Ectodermal cell (in vitro differentiated cells): ENCODE measurements at regions not wholly inside any gene's neighbourhood (a gene's known extent, or its start where the extent isn't known, plus 50 kb on each side); places are given as distances from the start of the nearest gene placed in this dataset.

Experiments used
- H3K27ac ChIP-seq: 2 replicates; pipeline ENCODE4 v1.7.0; 2013; ENCODE audit warnings: mild to moderate bottlenecking, low read depth, low read length; ENCODE audit not compliant: insufficient read depth, poor library complexity, severe bottlenecking
- H3K27me3 ChIP-seq: 2 replicates; pipeline ENCODE4 v1.7.0; 2013; ENCODE audit warnings: mild to moderate bottlenecking, low read length; ENCODE audit not compliant: insufficient read depth, control insufficient read depth, poor library complexity, severe bottlenecking
- H3K36me3 ChIP-seq: one replicate; pipeline ENCODE4 v1.7.0; 2013; ENCODE audit warnings: low read length; ENCODE audit not compliant: control insufficient read depth, insufficient read depth
- H3K4me1 ChIP-seq: one replicate; pipeline ENCODE4 v1.7.0; 2013; ENCODE audit warnings: low read length; ENCODE audit not compliant: control insufficient read depth, insufficient read depth
- H3K4me3 ChIP-seq: 2 replicates; pipeline ENCODE4 v1.7.0; 2013; ENCODE audit warnings: low read depth, low read length, control low read depth; ENCODE audit not compliant: insufficient read depth
- H3K9me3 ChIP-seq: 2 replicates; pipeline ENCODE4 v1.7.0; 2013; ENCODE audit warnings: mild to moderate bottlenecking, low read length, moderate library complexity; ENCODE audit not compliant: control insufficient read depth
- WGBS, 2 experiments: methylation state at CpG; one replicate each; pipeline ENCODE4 v1.1.7; 2013; ENCODE audit warnings: missing lambda C conversion rate in 2 of 2; 5-methylcytosine and 5-hydroxymethylcytosine counted together

DNA sequence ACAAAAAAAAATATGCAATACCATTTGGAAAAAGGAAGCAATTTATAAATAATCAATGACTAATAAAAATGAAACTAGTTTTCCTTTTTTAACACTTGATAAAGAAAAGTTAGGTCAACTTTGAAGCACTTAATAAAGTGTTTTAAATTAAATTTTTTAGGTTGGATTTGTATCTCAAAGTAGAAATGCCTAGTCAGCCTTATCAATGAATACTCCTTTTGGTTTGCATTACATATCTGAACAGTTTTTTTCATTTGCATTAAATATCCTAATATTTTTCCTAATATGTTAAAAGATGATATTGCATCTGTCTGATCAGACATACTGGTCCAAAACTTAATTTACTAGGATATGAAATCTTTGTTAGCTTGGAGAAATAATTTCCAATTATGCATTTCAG, 155.8 kb upstream of the ZFP42 start:
- H3K27ac ChIP-seq = no peak overlapping the region
- no peaks in the 10 kb centered on the region for H3K27me3 ChIP-seq
- no peaks in the 10 kb centered on the region for H3K4me1 ChIP-seq
- no peak overlapping the region for H3K4me3 ChIP-seq
- no peaks in the 10 kb centered on the region for H3K9me3 ChIP-seq
- H3K36me3 ChIP-seq = no peaks in the 10 kb centered on the region

GRCh38 chr4:187840814-187841213, 154.8 kb upstream of the ZFP42 start:
- no peaks in the 10 kb centered on the region for H3K36me3 ChIP-seq
- no peaks in the 10 kb centered on the region for H3K9me3 ChIP-seq
- WGBS, 2 experiments = 79 to 93% methylated on average over 2 of the region's 2 CpGs
- no peak overlapping the region for H3K27ac ChIP-seq
- no peaks in the 10 kb centered on the region for H3K27me3 ChIP-seq
- no peak overlapping the region for H3K4me3 ChIP-seq
- no peaks in the 10 kb centered on the region for H3K4me1 ChIP-seq

DNA sequence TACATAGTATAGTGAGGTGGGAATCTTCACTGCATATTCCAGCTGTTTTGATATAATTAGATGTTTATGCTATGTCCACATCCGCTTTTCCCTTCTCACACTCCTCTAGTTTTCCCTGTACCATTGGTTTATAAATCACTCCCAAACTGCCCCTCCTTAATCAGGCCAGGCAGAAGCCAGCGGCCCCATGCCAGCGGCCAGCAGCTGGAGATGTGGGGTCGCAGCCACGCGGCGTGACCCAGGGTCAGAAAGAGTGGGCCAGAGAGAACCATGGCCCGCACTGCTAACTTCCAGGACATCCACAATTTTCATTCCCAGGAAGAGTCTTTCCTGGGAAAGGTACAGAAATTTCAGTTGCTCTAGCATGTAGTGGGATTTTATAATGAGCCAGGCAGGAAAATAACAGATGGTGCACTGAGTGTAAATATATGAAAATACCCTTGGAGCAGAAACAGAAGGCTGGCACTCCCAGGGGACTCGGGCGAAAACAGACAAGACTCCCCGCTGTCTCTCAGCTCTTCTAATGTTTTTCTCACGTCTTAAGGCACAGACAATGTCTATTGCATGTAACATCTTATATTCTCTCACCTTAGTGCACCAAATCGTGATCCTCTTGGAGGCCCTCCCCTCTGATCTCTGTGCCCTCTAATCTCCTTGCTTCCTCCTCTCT, 145.9 kb upstream of the ZFP42 start:
- H3K4me3 ChIP-seq = no peak overlapping the region
- no peak overlapping the region for H3K27ac ChIP-seq
- WGBS, 2 experiments = 88 to 90% methylated on average over 13 of the region's 13 CpGs
- H3K27me3 ChIP-seq = no peaks in the 10 kb centered on the region
- H3K36me3 ChIP-seq = no peaks in the 10 kb centered on the region
- H3K9me3 ChIP-seq = no peaks in the 10 kb centered on the region
- H3K4me1 ChIP-seq = no peaks in the 10 kb centered on the region

GRCh38 chr4:187865914-187866313, 129.7 kb upstream of the ZFP42 start:
- H3K4me3 ChIP-seq = no peak overlapping the region
- WGBS, 2 experiments = 83 to 90% methylated on average over 3 of the region's 4 CpGs
- H3K27ac ChIP-seq = no peak overlapping the region
- H3K27me3 ChIP-seq = no peaks in the 10 kb centered on the region
- no peaks in the 10 kb centered on the region for H3K9me3 ChIP-seq
- H3K36me3 ChIP-seq = no peaks in the 10 kb centered on the region
- no peaks in the 10 kb centered on the region for H3K4me1 ChIP-seq

GRCh38 chr4:187883049-187883448, 112.5 kb upstream of the ZFP42 start:
- Histone ChIP-seq H3K27me3 (no peaks in the 10 kb centered on the region), H3K36me3 (no peaks in the 10 kb centered on the region), H3K4me1 (no peaks in the 10 kb centered on the region), H3K9me3 (no peaks in the 10 kb centered on the region), H3K4me3 (no peak overlapping the region), H3K27ac (no peak overlapping the region)
- 72 to 74% methylated on average over 2 of the region's 2 CpGs for WGBS, 2 experiments

DNA sequence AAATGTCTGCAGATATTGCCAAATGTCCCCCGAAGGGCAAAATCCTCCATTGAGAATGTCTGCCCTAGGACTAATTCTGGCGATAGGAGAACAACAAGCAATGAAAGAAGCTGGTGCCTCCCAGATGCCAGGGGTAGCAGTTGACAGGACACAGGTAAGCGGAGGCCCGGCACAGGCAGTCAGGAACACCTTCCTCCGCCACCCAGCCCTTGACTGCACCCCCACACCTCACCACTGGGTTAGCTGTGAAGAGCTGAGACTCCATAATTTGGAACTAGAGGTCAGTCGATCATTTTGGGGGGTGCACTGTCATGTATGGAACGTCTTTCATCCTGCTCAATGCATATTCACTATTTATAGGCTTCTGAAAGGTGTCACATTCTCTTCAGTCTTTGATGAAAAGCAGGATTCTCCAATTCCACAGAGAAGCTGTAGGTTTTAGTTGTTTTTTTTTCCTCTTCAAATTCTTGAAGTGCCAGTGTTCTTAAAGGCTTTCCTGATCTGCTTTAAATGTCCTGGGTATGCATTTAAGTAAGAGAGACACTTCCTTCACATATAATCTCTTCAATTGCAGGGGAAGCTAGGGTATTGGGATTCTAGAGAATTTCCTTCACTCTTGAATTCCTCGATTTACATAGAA, 111.6 kb upstream of the ZFP42 start:
- no peaks in the 10 kb centered on the region for H3K36me3 ChIP-seq
- WGBS, 2 experiments = 91 to 93% methylated on average over 7 to 8 of the region's 8 CpGs

DNA sequence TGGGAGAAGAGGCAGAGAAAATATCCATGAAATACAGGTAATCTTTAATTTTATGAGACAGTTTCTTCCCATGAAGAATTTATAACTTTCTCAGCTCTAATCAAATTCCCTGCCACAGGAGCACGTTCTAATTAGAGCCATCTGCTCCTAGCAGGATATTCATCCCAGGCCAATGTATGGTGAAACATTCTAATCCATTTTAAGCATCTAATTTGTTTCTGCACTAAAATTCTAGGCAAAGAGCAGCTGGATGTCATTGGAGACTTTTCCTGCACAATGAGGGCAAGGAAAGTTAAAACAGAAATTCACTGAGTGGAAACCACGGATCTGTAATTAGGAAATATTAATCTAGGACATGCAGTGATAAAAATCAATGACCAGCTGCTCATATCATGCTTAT, 107.7 kb upstream of the ZFP42 start:
- Histone ChIP-seq H3K4me1 (no peaks in the 10 kb centered on the region), H3K27ac (no peak overlapping the region), H3K27me3 (no peaks in the 10 kb centered on the region), H3K36me3 (no peaks in the 10 kb centered on the region), H3K9me3 (no peaks in the 10 kb centered on the region), H3K4me3 (no peak overlapping the region)
- WGBS, 2 experiments = 87 to 88% methylated on average over 2 of the region's 2 CpGs

More for the DNA sequence above, 111.6 kb upstream of the ZFP42 start:
- H3K27ac ChIP-seq = no peak overlapping the region
- no peaks in the 10 kb centered on the region for H3K27me3 ChIP-seq
- no peaks in the 10 kb centered on the region for H3K4me1 ChIP-seq
- no peaks in the 10 kb centered on the region for H3K9me3 ChIP-seq
- no peak overlapping the region for H3K4me3 ChIP-seq

GRCh38 chr4:187889651-187890050, 105.9 kb upstream of the ZFP42 start:
- Histone ChIP-seq H3K4me3 (no peak overlapping the region), H3K36me3 (no peaks in the 10 kb centered on the region), H3K9me3 (no peaks in the 10 kb centered on the region), H3K27ac (no peak overlapping the region), H3K27me3 (no peaks in the 10 kb centered on the region), H3K4me1 (no peaks in the 10 kb centered on the region)
- 94% methylated on average over 6 of the region's 6 CpGs for WGBS, 2 experiments

DNA sequence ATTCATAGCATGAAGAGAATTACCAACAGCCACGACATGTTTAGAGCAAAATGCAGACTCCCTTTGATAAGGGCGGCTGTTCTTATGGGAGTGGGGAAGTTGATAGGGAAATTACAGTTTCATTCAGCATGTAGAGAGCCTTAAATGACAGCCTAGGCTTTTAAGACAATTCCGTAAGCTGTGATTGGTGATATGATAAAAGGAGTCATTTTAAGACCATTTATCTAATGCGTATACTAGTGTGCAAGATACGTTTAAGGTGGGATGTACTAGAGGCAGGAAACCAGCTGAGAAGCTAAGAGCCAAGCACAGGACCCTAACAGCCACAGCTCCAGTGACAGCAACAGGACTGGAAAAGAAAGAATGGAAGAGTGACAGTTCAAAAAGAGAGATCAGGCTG, 102.2 kb upstream of the ZFP42 start:
- WGBS, 2 experiments = 96% methylated on average over 5 of the region's 5 CpGs
- H3K4me3 ChIP-seq = no peak overlapping the region
- H3K9me3 ChIP-seq = no peaks in the 10 kb centered on the region
- H3K27me3 ChIP-seq = no peaks in the 10 kb centered on the region
- H3K4me1 ChIP-seq = no peaks in the 10 kb centered on the region
- H3K36me3 ChIP-seq = no peaks in the 10 kb centered on the region
- H3K27ac ChIP-seq = no peak overlapping the region

GRCh38 chr4:187903106-187903505, 92.5 kb upstream of the ZFP42 start:
- Histone ChIP-seq H3K36me3 (no peaks in the 10 kb centered on the region), H3K27me3 (no peaks in the 10 kb centered on the region), H3K9me3 (peaks cover 3% of the 10 kb centered on the region), H3K27ac (no peak overlapping the region), H3K4me1 (no peaks in the 10 kb centered on the region), H3K4me3 (no peak overlapping the region)
- WGBS, 2 experiments = 96 to 98% methylated on average over 4 of the region's 5 CpGs
